ENCODE measurements at regions not wholly inside any gene's neighbourhood (a gene's known extent, or its start where the extent isn't known, plus 50 kb on each side); places are given as distances from the start of the nearest gene placed in this dataset.

GRCh38 chr12:127479256-127479655 lies 787.7 kb upstream of the TMEM132C start:
- Histone ChIP-seq H3K36me3 (replicated peaks) (no peaks in the 10 kb centered on the region), H3K4me3 (ENCODE audit: low read depth, low read length) (no peak overlapping the region), H3K27ac (no peak overlapping the region), H3K27me3 (replicated peaks) (no peaks in the 10 kb centered on the region)
- in situ Hi-C loops (cut with HindIII; ENCODE audit: low pct_ligation_motif_present, low sequenced_read_pairs) = no loop called here
- no peak for TF ChIP-seq CTCF (IDR thresholded peaks at IDR 0.05; ENCODE audit: low read depth, low read length, missing control alignments)
- no peak for DNase-seq

- no peak for TF ChIP-seq CTCF (IDR thresholded peaks at IDR 0.05; ENCODE audit: low read depth, low read length, missing control alignments)
- Histone ChIP-seq H3K27ac (no peak overlapping the region), H3K27me3 (replicated peaks) (no peaks in the 10 kb centered on the region), H3K4me3 (ENCODE audit: low read depth, low read length) (no peak overlapping the region), H3K36me3 (replicated peaks) (no peaks in the 10 kb centered on the region)
- no peak for DNase-seq
- in situ Hi-C loops (cut with HindIII; ENCODE audit: low pct_ligation_motif_present, low sequenced_read_pairs) = no loop called here
These were observed 786.1 kb upstream of the TMEM132C start for GRCh38 chr12:127480775-127481314.

GRCh38 chr12:127482950-127483349 lies 784.0 kb upstream of the TMEM132C start:
- H3K27me3 ChIP-seq (replicated peaks) = no peaks in the 10 kb centered on the region
- no peak overlapping the region for H3K27ac ChIP-seq
- DNase-seq = no peak
- no peaks in the 10 kb centered on the region for H3K36me3 ChIP-seq (replicated peaks)
- no peak overlapping the region for H3K4me3 ChIP-seq (ENCODE audit: low read depth, low read length)
- in situ Hi-C loops (cut with HindIII; ENCODE audit: low pct_ligation_motif_present, low sequenced_read_pairs) = no loop called here
- no peak for TF ChIP-seq CTCF (IDR thresholded peaks at IDR 0.05; ENCODE audit: low read depth, low read length, missing control alignments)

GRCh38 chr12:127485528-127485927 lies 781.4 kb upstream of the TMEM132C start:
- H3K36me3 ChIP-seq (replicated peaks) = no peaks in the 10 kb centered on the region
- peak; percentile 95 for DNase-seq
- in situ Hi-C loops (cut with HindIII; ENCODE audit: low pct_ligation_motif_present, low sequenced_read_pairs) = no loop called here
- TF ChIP-seq CTCF (IDR thresholded peaks at IDR 0.05; ENCODE audit: low read depth, low read length, missing control alignments) = peak; percentile 76
- H3K27me3 ChIP-seq (replicated peaks) = no peaks in the 10 kb centered on the region
- no peak overlapping the region for H3K27ac ChIP-seq
- H3K4me3 ChIP-seq (ENCODE audit: low read depth, low read length) = no peak overlapping the region

GRCh38 chr12:127487031-127487430 lies 779.9 kb upstream of the TMEM132C start:
- no peaks in the 10 kb centered on the region for H3K27me3 ChIP-seq (replicated peaks)
- no peak for TF ChIP-seq CTCF (IDR thresholded peaks at IDR 0.05; ENCODE audit: low read depth, low read length, missing control alignments)
- no peaks in the 10 kb centered on the region for H3K36me3 ChIP-seq (replicated peaks)
- peak; percentile 16 for DNase-seq
- in situ Hi-C loops (cut with HindIII; ENCODE audit: low pct_ligation_motif_present, low sequenced_read_pairs) = no loop called here
- no peak overlapping the region for H3K27ac ChIP-seq
- no peak overlapping the region for H3K4me3 ChIP-seq (ENCODE audit: low read depth, low read length)

- Histone ChIP-seq H3K27me3 (replicated peaks) (no peaks in the 10 kb centered on the region), H3K27ac (no peak overlapping the region), H3K4me3 (ENCODE audit: low read depth, low read length) (no peak overlapping the region), H3K36me3 (replicated peaks) (no peaks in the 10 kb centered on the region)
- in situ Hi-C loops (cut with HindIII; ENCODE audit: low pct_ligation_motif_present, low sequenced_read_pairs) = no loop called here
- TF ChIP-seq CTCF (IDR thresholded peaks at IDR 0.05; ENCODE audit: low read depth, low read length, missing control alignments) = no peak
- DNase-seq = no peak
These were observed 777.9 kb upstream of the TMEM132C start for GRCh38 chr12:127489061-127489460.
